ENCODE measurements at regions not wholly inside any gene's neighbourhood (a gene's known extent, or its start where the extent isn't known, plus 50 kb on each side); places are given as distances from the start of the nearest gene placed in this dataset.

GRCh38 chr3:152173627-152174026 is 95.1 kb upstream of the MBNL1 start:
- TF ChIP-seq, protein P1, sequence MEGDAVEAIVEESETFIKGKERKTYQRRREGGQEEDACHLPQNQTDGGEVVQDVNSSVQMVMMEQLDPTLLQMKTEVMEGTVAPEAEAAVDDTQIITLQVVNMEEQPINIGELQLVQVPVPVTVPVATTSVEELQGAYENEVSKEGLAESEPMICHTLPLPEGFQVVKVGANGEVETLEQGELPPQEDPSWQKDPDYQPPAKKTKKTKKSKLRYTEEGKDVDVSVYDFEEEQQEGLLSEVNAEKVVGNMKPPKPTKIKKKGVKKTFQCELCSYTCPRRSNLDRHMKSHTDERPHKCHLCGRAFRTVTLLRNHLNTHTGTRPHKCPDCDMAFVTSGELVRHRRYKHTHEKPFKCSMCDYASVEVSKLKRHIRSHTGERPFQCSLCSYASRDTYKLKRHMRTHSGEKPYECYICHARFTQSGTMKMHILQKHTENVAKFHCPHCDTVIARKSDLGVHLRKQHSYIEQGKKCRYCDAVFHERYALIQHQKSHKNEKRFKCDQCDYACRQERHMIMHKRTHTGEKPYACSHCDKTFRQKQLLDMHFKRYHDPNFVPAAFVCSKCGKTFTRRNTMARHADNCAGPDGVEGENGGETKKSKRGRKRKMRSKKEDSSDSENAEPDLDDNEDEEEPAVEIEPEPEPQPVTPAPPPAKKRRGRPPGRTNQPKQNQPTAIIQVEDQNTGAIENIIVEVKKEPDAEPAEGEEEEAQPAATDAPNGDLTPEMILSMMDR (IDR thresholded peaks at IDR 0.05; ENCODE audit: low read length) = no peak
- TF ChIP-seq EZH2 (optimal IDR thresholded peaks at IDR 0.05; ENCODE audit: low read depth, low read length) (no peak), EZH2phosphoT487 (IDR thresholded peaks at IDR 0.05; ENCODE audit: low read length) (no peak)

Data from MM.1S (cell line).